MCF 10A (cell line): ENCODE measurements at regions not wholly inside any gene's neighbourhood (a gene's known extent, or its start where the extent isn't known, plus 50 kb on each side); places are given as distances from the start of the nearest gene placed in this dataset.

Experiments
- BruUV-seq: library from RNA; stranded (reverse); fragments of 400-500 nt; replicated peaks from 2 replicates; lab custom pipeline; 2021; lab: Mats Ljungman, UMichigan
- CTCF ChIA-PET: fragments of 300-600 bp; sonication (Branson Sonifier 250); formaldehyde crosslinking; extraction: SDS; loops from one replicate; lab custom pipeline; 2021; ENCODE audit warnings: antibody characterized with exemption, inconsistent platforms; lab: Yijun Ruan, JAX
- POLR2A ChIA-PET: fragments of 300-600, 350-650 bp; sonication (Branson Sonifier 250); formaldehyde crosslinking; extraction: SDS; loops from one replicate; lab custom pipeline; 2020; ENCODE audit warnings: antibody characterized with exemption, inconsistent platforms; lab: Yijun Ruan, JAX
- DNase-seq: peaks from one replicate; pipeline ENCODE4 v3.0.0-alpha.2; 2018; ENCODE audit not compliant: unreplicated experiment
- H3K27ac Mint-ChIP-seq: one replicate; pipeline ENCODE4 v1.8.0; 2022; ENCODE audit warnings: mild to moderate bottlenecking, low read depth, mixed read lengths; ENCODE audit not compliant: unreplicated experiment
- H3K27me3 Mint-ChIP-seq: one replicate; pipeline ENCODE4 v1.8.0; 2022; ENCODE audit warnings: mixed read lengths; ENCODE audit not compliant: insufficient read depth, unreplicated experiment
- H3K36me3 Mint-ChIP-seq: one replicate; pipeline ENCODE4 v1.8.0; 2022; ENCODE audit warnings: mild to moderate bottlenecking, moderate library complexity, mixed read lengths; ENCODE audit not compliant: insufficient read depth, unreplicated experiment
- H3K4me1 Mint-ChIP-seq: one replicate; pipeline ENCODE4 v1.8.0; 2022; ENCODE audit warnings: mixed read lengths; ENCODE audit not compliant: insufficient read depth, unreplicated experiment
- H3K4me3 Mint-ChIP-seq: one replicate; pipeline ENCODE4 v1.8.0; 2022; ENCODE audit warnings: mild to moderate bottlenecking, moderate library complexity, mixed read lengths; ENCODE audit not compliant: unreplicated experiment
- H3K9me3 Mint-ChIP-seq: one replicate; pipeline ENCODE4 v1.8.0; 2022; ENCODE audit warnings: mixed read lengths; ENCODE audit not compliant: unreplicated experiment
- intact Hi-C: fragments of 100-400 bp; cut with micrococcal nuclease; formaldehyde crosslinking; loops from 2 replicates; pipeline ENCODE4 v1.14.1; 2022
- TF ChIP-seq, protein P1 (sequence below): fragments of 200-600 bp; IDR thresholded peaks from one replicate; pipeline ENCODE4 v1.8.0; 2022; ENCODE audit warnings: antibody characterized with exemption, mild to moderate bottlenecking; ENCODE audit not compliant: unreplicated experiment

DNA sequence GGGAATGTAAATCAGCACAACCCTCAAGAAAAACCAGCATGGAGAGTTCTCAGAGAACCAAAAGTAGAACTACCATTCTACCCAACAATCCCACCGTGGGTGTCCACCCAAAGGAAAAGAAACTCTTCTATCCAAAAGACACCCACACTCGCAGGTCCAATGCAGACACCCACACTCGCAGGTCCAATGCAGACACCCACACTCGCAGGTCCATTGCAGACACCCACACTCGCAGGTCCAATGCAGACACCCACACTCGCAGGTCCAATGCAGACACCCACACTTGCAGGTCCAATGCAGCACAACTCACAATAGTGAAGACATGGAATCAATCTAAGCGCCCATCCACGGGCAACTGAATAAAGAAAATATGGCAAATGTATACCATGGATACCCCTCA lies 77.0 kb upstream of the RPH3AL start:
- H3K4me1 Mint-ChIP-seq = no peaks in the 10 kb centered on the region
- H3K27me3 Mint-ChIP-seq = no peaks in the 10 kb centered on the region
- no peaks in the 10 kb centered on the region for H3K9me3 Mint-ChIP-seq
- no peak overlapping the region for H3K27ac Mint-ChIP-seq
- BruUV-seq = no TSS peak
- ChIA-PET CTCF (no interaction called here), POLR2A (no interaction called here)
- no peak for DNase-seq
- intact Hi-C loops = no loop called here
- TF ChIP-seq, protein P1, sequence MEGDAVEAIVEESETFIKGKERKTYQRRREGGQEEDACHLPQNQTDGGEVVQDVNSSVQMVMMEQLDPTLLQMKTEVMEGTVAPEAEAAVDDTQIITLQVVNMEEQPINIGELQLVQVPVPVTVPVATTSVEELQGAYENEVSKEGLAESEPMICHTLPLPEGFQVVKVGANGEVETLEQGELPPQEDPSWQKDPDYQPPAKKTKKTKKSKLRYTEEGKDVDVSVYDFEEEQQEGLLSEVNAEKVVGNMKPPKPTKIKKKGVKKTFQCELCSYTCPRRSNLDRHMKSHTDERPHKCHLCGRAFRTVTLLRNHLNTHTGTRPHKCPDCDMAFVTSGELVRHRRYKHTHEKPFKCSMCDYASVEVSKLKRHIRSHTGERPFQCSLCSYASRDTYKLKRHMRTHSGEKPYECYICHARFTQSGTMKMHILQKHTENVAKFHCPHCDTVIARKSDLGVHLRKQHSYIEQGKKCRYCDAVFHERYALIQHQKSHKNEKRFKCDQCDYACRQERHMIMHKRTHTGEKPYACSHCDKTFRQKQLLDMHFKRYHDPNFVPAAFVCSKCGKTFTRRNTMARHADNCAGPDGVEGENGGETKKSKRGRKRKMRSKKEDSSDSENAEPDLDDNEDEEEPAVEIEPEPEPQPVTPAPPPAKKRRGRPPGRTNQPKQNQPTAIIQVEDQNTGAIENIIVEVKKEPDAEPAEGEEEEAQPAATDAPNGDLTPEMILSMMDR = no peak
- H3K36me3 Mint-ChIP-seq = no peaks in the 10 kb centered on the region
- no peak overlapping the region for H3K4me3 Mint-ChIP-seq

DNA sequence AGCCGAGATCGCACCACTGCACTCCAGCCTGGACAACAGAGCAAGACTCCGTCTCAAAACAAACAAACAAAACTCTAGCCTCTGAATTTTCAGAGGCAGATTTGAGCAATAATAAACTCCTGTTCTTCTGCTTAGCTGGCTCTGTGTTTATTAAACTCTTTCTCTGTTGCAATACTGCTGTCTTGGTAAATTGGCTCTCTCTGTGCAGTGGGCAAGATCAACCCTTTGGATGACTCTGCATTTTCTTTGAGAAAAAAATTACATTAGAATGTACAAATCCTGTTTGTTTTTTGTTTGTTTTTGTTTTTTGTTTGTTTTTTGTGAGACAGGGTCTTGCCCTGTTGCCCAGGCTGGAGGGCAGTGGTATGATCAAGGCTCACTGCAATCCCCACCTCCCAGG lies 75.8 kb upstream of the RPH3AL start:
- Mint-ChIP-seq H3K4me1 (no peaks in the 10 kb centered on the region), H3K4me3 (no peak overlapping the region), H3K27ac (no peak overlapping the region), H3K27me3 (no peaks in the 10 kb centered on the region), H3K9me3 (no peaks in the 10 kb centered on the region), H3K36me3 (no peaks in the 10 kb centered on the region)
- ChIA-PET POLR2A (no interaction called here), CTCF (interaction anchor here (1.3 to 1.5 kb wide), 2 partner anchors 16 to 272 kb away, joined by 3 to 4 read pairs; no protein-coding TSS in a partner anchor)
- no peak for DNase-seq
- no TSS peak for BruUV-seq
- intact Hi-C loops = no loop called here
- TF ChIP-seq, protein P1 = no peak

DNA sequence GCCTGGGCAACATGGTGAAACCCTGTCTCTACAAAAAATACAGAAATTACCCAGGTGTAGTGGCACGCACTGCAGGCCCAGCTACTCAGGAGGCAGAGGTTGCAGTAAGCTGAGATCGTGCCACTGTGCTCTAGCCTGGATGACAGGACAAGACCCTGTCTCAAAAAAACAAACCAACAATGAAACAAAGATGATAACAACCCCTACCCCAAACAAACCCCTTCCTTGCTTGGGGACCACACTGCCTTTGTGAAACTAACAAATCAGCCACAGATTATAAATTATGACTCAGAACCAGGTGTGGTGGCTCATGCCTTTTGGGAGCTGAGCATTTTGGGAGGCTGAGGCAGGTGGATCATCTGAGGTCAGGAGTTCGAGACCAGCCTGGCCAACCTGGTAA lies 75.3 kb upstream of the RPH3AL start:
- no peak overlapping the region for H3K4me3 Mint-ChIP-seq
- TF ChIP-seq, protein P1 = no peak
- no peaks in the 10 kb centered on the region for H3K9me3 Mint-ChIP-seq
- DNase-seq = no peak
- BruUV-seq = no TSS peak
- POLR2A ChIA-PET = no interaction called here
- no peaks in the 10 kb centered on the region for H3K36me3 Mint-ChIP-seq
- intact Hi-C loops = no loop called here
- CTCF ChIA-PET = interaction anchor here (1.3 to 1.5 kb wide), 2 partner anchors 15 to 273 kb away, joined by 3 to 4 read pairs; no protein-coding TSS in a partner anchor
- H3K27ac Mint-ChIP-seq = no peak overlapping the region
- H3K27me3 Mint-ChIP-seq = no peaks in the 10 kb centered on the region
- no peaks in the 10 kb centered on the region for H3K4me1 Mint-ChIP-seq

- no peaks in the 10 kb centered on the region for H3K4me1 Mint-ChIP-seq
- no peaks in the 10 kb centered on the region for H3K9me3 Mint-ChIP-seq
- H3K27ac Mint-ChIP-seq = no peak overlapping the region
- intact Hi-C loops = no loop called here
- ChIA-PET POLR2A (no interaction called here), CTCF (interaction anchor here (1.3 kb wide), 1 partner anchor 15 kb away, joined by 4 read pairs; no protein-coding TSS in a partner anchor)
- H3K27me3 Mint-ChIP-seq = no peaks in the 10 kb centered on the region
- no peak overlapping the region for H3K4me3 Mint-ChIP-seq
- DNase-seq = no peak
- TF ChIP-seq, protein P1 = no peak
- H3K36me3 Mint-ChIP-seq = no peaks in the 10 kb centered on the region
- BruUV-seq = no TSS peak
Observed at GRCh38 chr17:427327-427726, 74.7 kb upstream of the RPH3AL start.
